Fibroblast of lung (primary cell): ENCODE measurements at regions not wholly inside any gene's neighbourhood (a gene's known extent, or its start where the extent isn't known, plus 50 kb on each side); places are given as distances from the start of the nearest gene placed in this dataset.
"Not testable (repeated sequence)": the region's sequence is repeated elsewhere in the genome, so short reads cannot be mapped to it uniquely, and the experiment has no call there.

Source experiments
- DNase-seq, 2 donors: peaks; one replicate each; pipeline versions ENCODE4 v3.0.0 to v3.0.0-alpha.2; 2010; ENCODE audit warnings: low read depth in 2 of 2
- H2AFZ ChIP-seq: 2 replicates; pipeline ENCODE4 v1.5.1; 2012; ENCODE audit warnings: low read length, control low read depth, inconsistent platforms
- H3K27ac ChIP-seq: 2 replicates; pipeline ENCODE4 v1.5.1; 2011; ENCODE audit warnings: low read length, control low read depth; ENCODE audit not compliant: insufficient read depth
- H3K27me3 ChIP-seq: 2 replicates; pipeline ENCODE4 v1.5.1; 2011; ENCODE audit warnings: mild to moderate bottlenecking, low read length; ENCODE audit not compliant: control insufficient read depth, insufficient read depth
- H3K36me3 ChIP-seq: 2 replicates; pipeline ENCODE4 v1.5.1; 2011; ENCODE audit warnings: low read length; ENCODE audit not compliant: control insufficient read depth, insufficient read depth
- H3K4me1 ChIP-seq: 2 replicates; pipeline ENCODE4 v1.5.1; 2011; ENCODE audit warnings: low read length; ENCODE audit not compliant: control insufficient read depth, insufficient read depth; ENCODE audit errors: extremely low read depth
- H3K4me2 ChIP-seq: 2 replicates; pipeline ENCODE4 v1.5.1; 2011; ENCODE audit warnings: low read length, control low read depth; ENCODE audit not compliant: insufficient read depth; ENCODE audit errors: extremely low read depth
- H3K4me3 ChIP-seq, 4 experiments: fragments of 200-600 bp in 1 of 4; sonication (generic) in 1 of 4; replicated peaks in 1 of 4; 2 replicates each; pipeline ENCODE4 v1.5.1; 2011 to 2016; ENCODE audit warnings: low read length in 4 of 4, low read depth in 3 of 4, mild to moderate bottlenecking in 3 of 4, control low read depth in 2 of 4, inconsistent platforms in 1 of 4, mixed read lengths in 1 of 4; ENCODE audit not compliant: insufficient read depth in 1 of 4; ENCODE audit errors: control extremely low read depth in 1 of 4
- H3K79me2 ChIP-seq: 2 replicates; pipeline ENCODE4 v1.5.1; 2012; ENCODE audit warnings: mild to moderate bottlenecking, low read length, inconsistent platforms; ENCODE audit not compliant: control insufficient read depth, insufficient read depth
- H3K9ac ChIP-seq: 2 replicates; pipeline ENCODE4 v1.5.1; 2011; ENCODE audit warnings: mild to moderate bottlenecking, low read length, control low read depth; ENCODE audit not compliant: insufficient read depth
- H3K9me3 ChIP-seq: 2 replicates; pipeline ENCODE4 v1.5.1; 2012; ENCODE audit warnings: low read depth, low read length; ENCODE audit not compliant: control insufficient read depth, insufficient read depth
- H4K20me1 ChIP-seq: 2 replicates; pipeline ENCODE4 v1.5.1; 2011; ENCODE audit warnings: low read length; ENCODE audit not compliant: control insufficient read depth, insufficient read depth; ENCODE audit errors: extremely low read depth
- CTCF ChIP-seq, 2 donors: IDR thresholded peaks in 1 of 2; conservative IDR thresholded peaks in 1 of 2; 1 replicate in 1 of 2; 2 replicates in 1 of 2; pipeline ENCODE4 v1.5.1; 2011 to 2012; ENCODE audit warnings: low read length in 2 of 2, control low read depth in 1 of 2, inconsistent platforms in 1 of 2, low read depth in 1 of 2, mild to moderate bottlenecking in 1 of 2
- EZH2 ChIP-seq: IDR thresholded peaks from 2 replicates; pipeline ENCODE4 v1.5.1; 2012; ENCODE audit warnings: low read length, control low read depth, mild to moderate bottlenecking; ENCODE audit errors: missing control alignments

GRCh38 chr1:193438771-193439170 is 252.4 kb upstream of the B3GALT2 start:
- Histone ChIP-seq H3K4me1 (no peaks in the 10 kb centered on the region), H2AFZ (no peak overlapping the region), H3K27ac (no peak overlapping the region), H4K20me1 (no peaks in the 10 kb centered on the region), H3K79me2 (no peaks in the 10 kb centered on the region), H3K27me3 (no peaks in the 10 kb centered on the region), H3K36me3 (no peaks in the 10 kb centered on the region), H3K9ac (no peak overlapping the region), H3K4me2 (no peak overlapping the region), H3K4me3 (no peak overlapping the region), H3K9me3 (no peaks in the 10 kb centered on the region)
- no peak for DNase-seq
- TF ChIP-seq EZH2 (no peak), CTCF (conservative IDR thresholded peaks at IDR 0.05 in 1 of 2, IDR thresholded peaks at IDR 0.05 in 1 of 2; ENCODE audit: low read depth in 1 of 2, low read length in 2 of 2) (no peak)

GRCh38 chr1:193438312-193438711 is 251.9 kb upstream of the B3GALT2 start:
- Histone ChIP-seq H3K79me2 (no peaks in the 10 kb centered on the region), H3K4me3 (no peak overlapping the region), H3K36me3 (no peaks in the 10 kb centered on the region), H3K4me1 (no peaks in the 10 kb centered on the region), H3K27me3 (no peaks in the 10 kb centered on the region), H4K20me1 (no peaks in the 10 kb centered on the region), H3K27ac (no peak overlapping the region), H3K9ac (no peak overlapping the region), H3K4me2 (no peak overlapping the region), H2AFZ (no peak overlapping the region), H3K9me3 (no peaks in the 10 kb centered on the region)
- DNase-seq, result no peak
- TF ChIP-seq EZH2 (no peak), CTCF (conservative IDR thresholded peaks at IDR 0.05 in 1 of 2, IDR thresholded peaks at IDR 0.05 in 1 of 2; ENCODE audit: low read depth in 1 of 2, low read length in 2 of 2) (no peak)

DNA sequence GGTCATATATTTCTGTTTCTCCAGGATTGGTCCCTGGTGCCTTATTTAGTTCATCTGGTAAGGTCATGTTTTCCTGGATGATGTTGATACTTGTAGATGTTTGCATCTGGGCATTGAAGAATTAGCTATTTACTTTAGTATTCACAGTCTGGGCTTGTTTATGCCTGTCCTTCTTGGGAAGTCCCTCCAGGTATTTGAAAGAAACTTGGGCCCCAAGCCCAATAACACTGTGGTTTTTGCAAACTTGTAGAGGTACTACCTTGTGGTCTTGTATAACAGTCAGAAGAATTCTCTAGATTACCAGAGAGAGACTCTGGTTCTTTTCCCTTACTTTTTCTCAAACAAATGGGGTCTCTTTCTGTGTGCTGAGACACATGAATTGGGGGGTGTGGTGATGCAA is 251.4 kb upstream of the B3GALT2 start:
- no peaks in the 10 kb centered on the region for H3K79me2 ChIP-seq

GRCh38 chr1:193437333-193437732 is 250.9 kb upstream of the B3GALT2 start:
- H3K27me3 ChIP-seq, result not testable (repeated sequence)

More for the DNA sequence above, 251.4 kb upstream of the B3GALT2 start:
- DNase-seq, result no peak
- Histone ChIP-seq H3K4me2 (no peak overlapping the region), H3K36me3 (no peaks in the 10 kb centered on the region), H2AFZ (no peak overlapping the region), H3K27ac (no peak overlapping the region), H3K9ac (no peak overlapping the region), H3K27me3 (no peaks in the 10 kb centered on the region), H3K4me1 (no peaks in the 10 kb centered on the region), H3K9me3 (no peaks in the 10 kb centered on the region), H4K20me1 (no peaks in the 10 kb centered on the region), H3K4me3 (no peak overlapping the region)
- no peak for TF ChIP-seq CTCF (conservative IDR thresholded peaks at IDR 0.05 in 1 of 2, IDR thresholded peaks at IDR 0.05 in 1 of 2; ENCODE audit: low read depth in 1 of 2, low read length in 2 of 2)

More at GRCh38 chr1:193437333-193437732, 250.9 kb upstream of the B3GALT2 start:
- not testable (repeated sequence) for H2AFZ ChIP-seq, H3K9ac ChIP-seq, DNase-seq, H3K9me3 ChIP-seq, H3K4me3 ChIP-seq, H3K27ac ChIP-seq, H3K4me2 ChIP-seq, H3K4me1 ChIP-seq, H3K36me3 ChIP-seq, H4K20me1 ChIP-seq, H3K79me2 ChIP-seq
